LHCN-M2 (cell line): ENCODE measurements at regions not wholly inside any gene's neighbourhood (a gene's known extent, or its start where the extent isn't known, plus 50 kb on each side); places are given as distances from the start of the nearest gene placed in this dataset.

Experiments used
- DNase-seq: peaks from one replicate; pipeline ENCODE4 v3.0.0-alpha.2; 2012; ENCODE audit warnings: low read depth

GRCh38 chr1:55720261-55720660, 505.1 kb upstream of the USP24 start:
- DNase-seq = peak; percentile 96

- DNase-seq = peak; percentile 100
Measured at GRCh38 chr1:55718758-55719671, 503.9 kb upstream of the USP24 start.

GRCh38 chr1:55717111-55717510, 501.9 kb upstream of the USP24 start:
- no peak for DNase-seq

GRCh38 chr1:55716610-55717009, 501.4 kb upstream of the USP24 start:
- peak; percentile 82 for DNase-seq

GRCh38 chr1:55716151-55716550, 501.0 kb upstream of the USP24 start:
- peak; percentile 59 for DNase-seq

- DNase-seq = no peak
Measured at GRCh38 chr1:55714230-55714629, 499.1 kb upstream of the USP24 start.

- DNase-seq = no peak
Measured at GRCh38 chr1:55713516-55713915, 498.4 kb upstream of the USP24 start.

GRCh38 chr1:55712148-55712547, 497.0 kb upstream of the USP24 start:
- DNase-seq = no peak

GRCh38 chr1:55708781-55709180, 493.6 kb upstream of the USP24 start:
- no peak for DNase-seq

- DNase-seq = no peak
Measured at GRCh38 chr1:55707846-55708245, 492.7 kb upstream of the USP24 start.

- no peak for DNase-seq
Measured at GRCh38 chr1:55707196-55707595, 492.0 kb upstream of the USP24 start.

- DNase-seq = no peak
Measured at GRCh38 chr1:55706397-55706796, 491.2 kb upstream of the USP24 start.

GRCh38 chr1:55703726-55704363, 488.7 kb upstream of the USP24 start:
- DNase-seq = no peak

GRCh38 chr1:55702064-55702463, 486.9 kb upstream of the USP24 start:
- DNase-seq = peak; percentile 53

GRCh38 chr1:55700359-55701130, 485.4 kb upstream of the USP24 start:
- peak; percentile 54 for DNase-seq

- DNase-seq = no peak
Measured at GRCh38 chr1:55699228-55699627, 484.1 kb upstream of the USP24 start.

- DNase-seq = no peak
Measured at GRCh38 chr1:55697997-55698535, 482.9 kb upstream of the USP24 start.

GRCh38 chr1:55696891-55697290, 481.7 kb upstream of the USP24 start:
- DNase-seq = no peak

- peak; percentile 92 for DNase-seq
Measured at GRCh38 chr1:55696181-55696754, 481.1 kb upstream of the USP24 start.

GRCh38 chr1:55695552-55695951, 480.4 kb upstream of the USP24 start:
- DNase-seq = no peak

GRCh38 chr1:55695151-55695550, 480.0 kb upstream of the USP24 start:
- DNase-seq = no peak
